ENCODE measurements at regions not wholly inside any gene's neighbourhood (a gene's known extent, or its start where the extent isn't known, plus 50 kb on each side); places are given as distances from the start of the nearest gene placed in this dataset.
"Not testable (repeated sequence)": the region's sequence is repeated elsewhere in the genome, so short reads cannot be mapped to it uniquely, and the experiment has no call there.

- DNase-seq (ENCODE audit: low spot score), result no peak
Observed at GRCh38 chr2:102871707-102872106, 109.9 kb downstream of the TMEM182 start.

- no peak for DNase-seq (ENCODE audit: low spot score)
Observed at GRCh38 chr2:102872388-102872787, 110.6 kb downstream of the TMEM182 start.

- not testable (repeated sequence) for DNase-seq (ENCODE audit: low spot score)
Observed at GRCh38 chr2:102879513-102879912, 117.7 kb downstream of the TMEM182 start.

- no peak for DNase-seq (ENCODE audit: low spot score)
Observed at GRCh38 chr2:102880731-102881130, 118.9 kb downstream of the TMEM182 start.

GRCh38 chr2:102886216-102886893 lies 124.5 kb downstream of the TMEM182 start:
- no peak for DNase-seq (ENCODE audit: low spot score)

GRCh38 chr2:102888514-102888913 lies 126.7 kb downstream of the TMEM182 start:
- no peak for DNase-seq (ENCODE audit: low spot score)

- DNase-seq (ENCODE audit: low spot score), result no peak
Observed at GRCh38 chr2:102891296-102891695, 129.5 kb downstream of the TMEM182 start.

- DNase-seq (ENCODE audit: low spot score), result no peak
Observed at GRCh38 chr2:102892698-102893310, 131.0 kb downstream of the TMEM182 start.

- DNase-seq (ENCODE audit: low spot score), result no peak
Observed at GRCh38 chr2:102893870-102894269, 132.0 kb downstream of the TMEM182 start.

- DNase-seq (ENCODE audit: low spot score), result no peak
Observed at GRCh38 chr2:102895376-102895775, 133.5 kb downstream of the TMEM182 start.

- DNase-seq (ENCODE audit: low spot score), result not testable (repeated sequence)
Observed at GRCh38 chr2:102909240-102909639, 147.4 kb downstream of the TMEM182 start.

GRCh38 chr2:102910724-102911123 lies 148.9 kb downstream of the TMEM182 start:
- no peak for DNase-seq (ENCODE audit: low spot score)

- DNase-seq (ENCODE audit: low spot score), result peak; percentile 18
Observed at GRCh38 chr2:102915128-102915527, 153.3 kb downstream of the TMEM182 start.

- no peak for DNase-seq (ENCODE audit: low spot score)
Observed at GRCh38 chr2:102922321-102922720, 160.5 kb downstream of the TMEM182 start.

GRCh38 chr2:102925003-102925402 lies 163.2 kb downstream of the TMEM182 start:
- no peak for DNase-seq (ENCODE audit: low spot score)

GRCh38 chr2:102927854-102928267 lies 166.0 kb downstream of the TMEM182 start:
- DNase-seq (ENCODE audit: low spot score), result no peak

- no peak for DNase-seq (ENCODE audit: low spot score)
Observed at GRCh38 chr2:102929721-102930120, 167.9 kb downstream of the TMEM182 start.

- no peak for DNase-seq (ENCODE audit: low spot score)
Observed at GRCh38 chr2:102932501-102932900, 170.7 kb downstream of the TMEM182 start.

GRCh38 chr2:102939207-102939606 lies 177.4 kb downstream of the TMEM182 start:
- DNase-seq (ENCODE audit: low spot score), result no peak

- DNase-seq (ENCODE audit: low spot score), result no peak
Observed at GRCh38 chr2:102940684-102941083, 178.9 kb downstream of the TMEM182 start.

- DNase-seq (ENCODE audit: low spot score), result no peak
Observed at GRCh38 chr2:102942107-102942506, 180.3 kb downstream of the TMEM182 start.

- no peak for DNase-seq (ENCODE audit: low spot score)
Observed at GRCh38 chr2:102943251-102943650, 181.4 kb downstream of the TMEM182 start.

- no peak for DNase-seq (ENCODE audit: low spot score)
Observed at GRCh38 chr2:102950371-102950946, 188.6 kb downstream of the TMEM182 start.

Measured in AG20443 (cell line).